Smooth muscle cell (in vitro differentiated cells): ENCODE measurements at regions not wholly inside any gene's neighbourhood (a gene's known extent, or its start where the extent isn't known, plus 50 kb on each side); places are given as distances from the start of the nearest gene placed in this dataset.

Experiments used
- DNase-seq: peaks from one replicate; lab custom pipeline; 2025; ENCODE audit not compliant: unreplicated experiment; lab: John Stamatoyannopoulos, UW
- H2AFZ ChIP-seq: fragments of 200-600 bp; sonication (generic); 2 replicates; pipeline ENCODE4 v1.6.0; 2016; ENCODE audit warnings: antibody characterized with exemption, low read depth, mild to moderate bottlenecking
- H3F3A ChIP-seq: fragments of 200-600 bp; sonication (generic); 2 replicates; pipeline ENCODE4 v1.6.0; 2017; ENCODE audit warnings: antibody characterized with exemption, low read depth
- H3K27ac ChIP-seq: fragments of 200-600 bp; sonication (generic); 2 replicates; pipeline ENCODE4 v1.5.1; 2016; ENCODE audit warnings: low read depth, mild to moderate bottlenecking
- H3K27me3 ChIP-seq: fragments of 200-600 bp; sonication (generic); 2 replicates; pipeline ENCODE4 v1.6.1; 2016; ENCODE audit warnings: low read depth, mild to moderate bottlenecking
- H3K36me3 ChIP-seq: fragments of 200-600 bp; sonication (generic); 2 replicates; pipeline ENCODE4 v1.5.1; 2016; ENCODE audit warnings: low read depth
- H3K4me1 ChIP-seq: fragments of 200-600 bp; sonication (generic); 2 replicates; pipeline ENCODE4 v1.5.1; 2016; ENCODE audit warnings: low read depth
- H3K4me2 ChIP-seq: fragments of 200-600 bp; sonication (generic); 2 replicates; pipeline ENCODE4 v1.6.0; 2016; ENCODE audit warnings: mild to moderate bottlenecking
- H3K4me3 ChIP-seq: fragments of 200-600 bp; sonication (generic); 2 replicates; pipeline ENCODE4 v1.5.1; 2016; ENCODE audit warnings: mild to moderate bottlenecking
- H3K79me2 ChIP-seq: fragments of 200-600 bp; sonication (generic); 2 replicates; pipeline ENCODE4 v1.6.0; 2016; ENCODE audit warnings: low read depth, mild to moderate bottlenecking
- H3K9ac ChIP-seq: fragments of 200-600 bp; sonication (generic); 2 replicates; pipeline ENCODE4 v1.6.0; 2016; ENCODE audit warnings: low read depth
- H3K9me3 ChIP-seq: fragments of 200-600 bp; sonication (generic); replicated peaks from 2 replicates; pipeline ENCODE4 v1.5.1; 2016; ENCODE audit warnings: low read depth
- H4K20me1 ChIP-seq: fragments of 200-600 bp; sonication (generic); 2 replicates; pipeline ENCODE4 v1.6.0; 2016; ENCODE audit warnings: low read depth
- CTCF ChIP-seq: fragments of 200-600 bp; sonication (generic); IDR thresholded peaks from 2 replicates; pipeline ENCODE4 v1.5.1; 2017; ENCODE audit warnings: borderline replicate concordance, mild to moderate bottlenecking, antibody characterized with exemption; ENCODE audit not compliant: insufficient read depth, poor library complexity, severe bottlenecking
- WGBS: methylation state at CpG from one replicate; pipeline ENCODE4 v1.1.7; 2016; ENCODE audit warnings: low lambda C conversion rate; 5-methylcytosine and 5-hydroxymethylcytosine counted together

GRCh38 chr11:69413993-69414392, 67.5 kb upstream of the LINC01488 start:
- 93% methylated on average over 4 of the region's 4 CpGs for WGBS

DNA sequence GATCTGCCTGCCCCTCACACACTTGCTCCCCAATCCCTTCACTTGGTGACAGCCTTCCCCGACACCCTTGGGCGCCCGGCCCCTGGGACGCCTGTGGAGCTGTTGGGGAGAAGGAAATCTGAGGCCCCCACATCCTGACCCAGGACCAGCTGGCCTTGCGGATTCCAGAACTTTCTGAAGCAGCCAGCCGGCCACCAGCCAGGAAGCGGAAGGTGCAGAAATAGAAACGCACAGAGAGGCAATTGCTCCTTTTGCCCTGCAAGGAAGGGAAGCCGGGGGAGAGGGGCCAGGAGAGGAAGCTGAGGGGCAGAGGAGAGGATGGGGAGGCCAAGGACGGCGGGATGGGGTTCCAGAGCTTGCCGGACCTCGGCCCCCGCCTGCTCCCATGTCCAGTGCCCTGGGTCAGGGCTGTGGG, 66.7 kb upstream of the LINC01488 start:
- H4K20me1 ChIP-seq: no peaks in the 10 kb centered on the region
- no peak overlapping the region for H3K4me2 ChIP-seq
- H3K4me3 ChIP-seq: no peak overlapping the region
- H3K27ac ChIP-seq: no peak overlapping the region
- H3K27me3 ChIP-seq: no peaks in the 10 kb centered on the region
- H3K9ac ChIP-seq: no peak overlapping the region
- TF ChIP-seq CTCF: no peak
- WGBS: 87% methylated on average over 14 of the region's 14 CpGs
- no peaks in the 10 kb centered on the region for H3K79me2 ChIP-seq
- H2AFZ ChIP-seq: no peak overlapping the region
- peaks cover 2% of the 10 kb centered on the region for H3F3A ChIP-seq
- H3K4me1 ChIP-seq: peaks cover 6% of the 10 kb centered on the region
- H3K36me3 ChIP-seq: no peaks in the 10 kb centered on the region
- no peaks in the 10 kb centered on the region for H3K9me3 ChIP-seq
- no peak for DNase-seq

More at GRCh38 chr11:69413993-69414392, 67.5 kb upstream of the LINC01488 start:
- no peaks in the 10 kb centered on the region for H4K20me1 ChIP-seq
- no peak overlapping the region for H3K9ac ChIP-seq
- H3K27me3 ChIP-seq: no peaks in the 10 kb centered on the region
- no peaks in the 10 kb centered on the region for H3K9me3 ChIP-seq
- no peak for TF ChIP-seq CTCF
- H3K4me3 ChIP-seq: no peak overlapping the region
- DNase-seq: no peak
- no peaks in the 10 kb centered on the region for H3K79me2 ChIP-seq
- H3K4me1 ChIP-seq: peaks cover 6% of the 10 kb centered on the region
- H3K36me3 ChIP-seq: no peaks in the 10 kb centered on the region
- no peak overlapping the region for H2AFZ ChIP-seq
- no peak overlapping the region for H3K4me2 ChIP-seq
- no peaks in the 10 kb centered on the region for H3F3A ChIP-seq
- H3K27ac ChIP-seq: no peak overlapping the region

DNA sequence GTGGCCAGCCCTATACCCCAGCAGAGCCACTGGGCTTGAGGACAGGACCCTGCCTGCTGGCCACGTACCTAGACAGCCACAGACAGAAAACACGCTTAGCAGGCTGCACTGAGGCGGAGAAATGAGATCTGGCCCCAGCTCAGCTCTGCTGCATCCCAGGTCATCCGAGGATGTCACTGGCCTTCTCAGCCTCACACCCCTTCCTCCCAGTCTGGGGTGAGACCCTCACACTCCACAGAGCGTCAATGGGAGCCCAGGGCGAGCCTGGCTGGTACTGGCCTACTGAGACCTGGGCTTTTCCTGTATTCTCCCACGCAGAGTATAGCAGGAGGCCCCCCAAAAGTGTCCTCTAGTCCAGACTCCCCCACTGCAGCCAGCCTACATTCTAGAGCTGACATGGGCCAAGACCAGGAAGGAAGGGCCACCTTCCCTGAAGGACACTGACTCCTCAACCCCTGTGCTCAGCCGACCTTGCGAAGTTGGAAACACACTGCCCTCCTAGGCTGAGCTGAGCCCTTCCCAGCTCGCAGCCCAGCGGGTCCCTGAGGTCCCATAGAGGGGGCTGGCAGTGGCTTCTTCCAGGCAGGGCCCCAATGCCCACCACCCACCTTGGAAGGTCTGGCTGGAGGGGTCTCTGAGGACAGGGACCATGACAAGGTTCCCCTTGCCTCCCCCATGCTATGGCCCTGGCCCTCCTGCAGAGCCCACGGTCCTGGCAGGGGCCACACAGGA, 65.9 kb upstream of the LINC01488 start:
- no peak for TF ChIP-seq CTCF
- 88% methylated on average over 12 of the region's 12 CpGs for WGBS
- H3K27ac ChIP-seq: no peak overlapping the region
- H3K9me3 ChIP-seq: no peaks in the 10 kb centered on the region
- DNase-seq: no peak
- H3K4me2 ChIP-seq: no peak overlapping the region
- no peaks in the 10 kb centered on the region for H3K27me3 ChIP-seq
- no peak overlapping the region for H3K4me3 ChIP-seq
- H3K9ac ChIP-seq: no peak overlapping the region
- H2AFZ ChIP-seq: no peak overlapping the region
- no peaks in the 10 kb centered on the region for H4K20me1 ChIP-seq
- peaks cover 6% of the 10 kb centered on the region for H3F3A ChIP-seq
- peaks cover 14% of the 10 kb centered on the region for H3K4me1 ChIP-seq
- H3K36me3 ChIP-seq: no peaks in the 10 kb centered on the region
- H3K79me2 ChIP-seq: no peaks in the 10 kb centered on the region

- no peak for DNase-seq
Observed at GRCh38 chr11:69416143-69416515, 65.3 kb upstream of the LINC01488 start.

More at GRCh38 chr11:69416143-69416515, 65.3 kb upstream of the LINC01488 start:
- no peaks in the 10 kb centered on the region for H3K79me2 ChIP-seq
- TF ChIP-seq CTCF: no peak
- no peak overlapping the region for H3K4me2 ChIP-seq
- no peak overlapping the region for H3K27ac ChIP-seq
- no peak overlapping the region for H3K4me3 ChIP-seq
- H4K20me1 ChIP-seq: no peaks in the 10 kb centered on the region
- H2AFZ ChIP-seq: no peak overlapping the region
- WGBS: 93% methylated on average over 14 of the region's 14 CpGs
- no peaks in the 10 kb centered on the region for H3K36me3 ChIP-seq
- H3K4me1 ChIP-seq: peaks cover 16% of the 10 kb centered on the region
- H3K9me3 ChIP-seq: no peaks in the 10 kb centered on the region
- peaks cover 6% of the 10 kb centered on the region for H3F3A ChIP-seq
- H3K9ac ChIP-seq: no peak overlapping the region
- no peaks in the 10 kb centered on the region for H3K27me3 ChIP-seq
